HG02973 (cell line): ENCODE measurements at regions not wholly inside any gene's neighbourhood (a gene's known extent, or its start where the extent isn't known, plus 50 kb on each side); places are given as distances from the start of the nearest gene placed in this dataset.
"Not testable (repeated sequence)": the region's sequence is repeated elsewhere in the genome, so short reads cannot be mapped to it uniquely, and the experiment has no call there.

Source experiments
- ATAC-seq: cut with Tn5 transposase; IDR thresholded peaks from one replicate; pipeline ENCODE4 v1.9.1; 2021; ENCODE audit warnings: moderate library complexity; ENCODE audit not compliant: unreplicated experiment

- ATAC-seq = no peak
Measured at GRCh38 chr13:68846663-68847062, 1261.0 kb upstream of the ATXN8OS start.

DNA sequence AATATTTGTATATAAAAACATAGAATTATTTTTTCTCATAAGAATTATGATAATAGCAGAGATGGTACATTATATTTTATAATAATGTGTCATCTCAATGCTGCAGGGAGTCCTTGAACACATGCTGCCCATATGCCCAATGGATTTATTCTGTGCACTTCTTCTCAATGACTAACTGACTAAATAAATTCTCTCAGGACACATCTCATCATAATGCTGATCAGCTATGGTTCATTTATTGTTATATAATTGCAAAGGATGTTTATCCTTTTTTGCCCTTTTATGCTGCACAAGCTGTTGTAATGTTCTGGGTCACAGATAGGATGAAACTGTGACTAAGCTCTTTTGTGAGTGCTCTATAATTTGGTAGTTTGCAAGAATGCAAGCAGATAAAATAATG is 1273.3 kb upstream of the ATXN8OS start:
- ATAC-seq = no peak

GRCh38 chr13:68816715-68817114 is 1290.9 kb upstream of the ATXN8OS start:
- ATAC-seq = no peak

DNA sequence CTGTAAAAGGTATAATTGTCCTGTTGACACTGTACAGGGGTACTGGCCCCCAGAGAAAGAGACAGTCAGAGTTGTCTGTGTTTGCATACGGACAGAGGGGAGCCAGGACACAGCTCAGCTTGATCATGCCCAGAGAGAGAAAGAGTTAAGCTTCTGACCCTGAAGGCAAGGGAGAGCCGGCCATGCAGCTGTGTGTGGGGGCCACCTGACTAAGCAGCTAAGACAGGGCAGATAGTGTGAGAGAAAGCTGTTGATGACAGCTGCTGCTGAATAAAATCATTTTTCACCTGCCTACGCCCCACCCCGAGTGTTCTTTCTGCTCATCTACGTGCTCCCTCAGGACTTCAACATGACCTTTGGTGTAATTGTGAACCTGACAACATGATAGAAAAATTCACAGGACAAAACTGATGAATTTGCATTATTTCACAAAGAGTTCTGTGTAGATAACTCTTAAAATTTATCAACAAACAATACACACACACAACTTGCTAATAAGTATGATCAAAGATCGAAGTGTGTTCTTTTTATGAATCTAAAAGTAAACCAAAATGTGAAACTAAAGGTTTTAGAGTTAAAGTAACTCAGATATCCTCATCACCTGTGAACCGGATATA is 1294.3 kb upstream of the ATXN8OS start:
- ATAC-seq = no peak

GRCh38 chr13:68810660-68811059 is 1297.0 kb upstream of the ATXN8OS start:
- no peak for ATAC-seq

DNA sequence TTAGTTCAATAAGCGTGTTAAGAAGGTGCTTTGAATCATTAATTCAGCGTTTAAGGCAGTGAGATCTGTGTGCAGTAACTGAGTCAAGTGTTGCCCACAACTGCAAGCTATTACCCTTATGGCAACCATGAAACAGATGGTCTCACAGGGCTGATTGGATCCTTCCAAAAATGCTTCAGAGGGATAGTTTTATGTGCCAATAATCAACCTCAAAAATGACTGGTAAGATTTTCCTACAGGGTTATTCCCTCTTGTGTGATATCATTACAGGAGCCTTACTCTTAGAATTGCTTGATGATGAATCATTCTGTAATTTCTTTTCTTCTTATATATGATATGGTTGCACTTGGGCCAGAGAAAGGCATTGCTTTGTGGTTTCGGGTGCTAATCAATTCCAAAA is 1299.2 kb upstream of the ATXN8OS start:
- ATAC-seq = no peak

DNA sequence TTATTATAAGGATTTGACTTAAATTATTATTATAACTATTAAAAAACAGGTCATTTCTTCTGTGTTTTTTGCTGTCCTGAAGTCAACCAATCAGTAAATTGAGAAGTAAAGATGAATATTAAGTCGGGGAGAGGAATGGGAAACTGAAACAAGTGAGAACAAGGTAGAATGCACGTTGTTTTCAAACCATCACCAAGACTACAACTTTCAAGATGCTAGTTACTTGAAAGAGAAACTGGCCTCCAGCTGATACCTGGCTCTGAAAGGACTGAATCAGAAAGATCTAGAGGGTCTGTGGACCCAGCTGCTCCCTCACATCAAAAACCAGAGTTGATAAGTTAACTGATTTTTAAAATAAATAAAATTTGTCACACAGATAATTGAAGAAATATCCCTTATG is 1301.5 kb upstream of the ATXN8OS start:
- no peak for ATAC-seq

DNA sequence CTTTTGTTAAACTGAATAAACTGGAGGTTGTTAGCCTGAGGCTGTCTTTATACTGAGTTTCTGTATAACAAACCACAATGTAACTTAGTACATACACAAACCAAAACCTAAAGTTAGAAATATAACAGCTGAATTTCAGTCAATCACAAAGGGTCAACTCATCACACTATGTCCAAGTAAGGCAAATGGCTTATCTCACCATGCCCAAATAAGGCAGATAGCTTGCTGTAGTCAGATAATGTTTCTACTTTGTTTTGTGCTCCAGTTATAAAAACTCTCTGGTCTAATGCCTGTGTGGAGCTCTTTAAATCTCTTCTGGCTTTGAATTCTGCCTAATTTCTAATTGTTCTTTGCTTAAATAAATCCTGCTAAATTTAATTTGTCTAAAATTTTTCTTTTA is 1323.4 kb upstream of the ATXN8OS start:
- ATAC-seq = no peak

GRCh38 chr13:68759617-68760016 is 1348.0 kb upstream of the ATXN8OS start:
- ATAC-seq = no peak

- no peak for ATAC-seq
Measured at GRCh38 chr13:68749796-68750195, 1357.8 kb upstream of the ATXN8OS start.

- ATAC-seq = no peak
Measured at GRCh38 chr13:68748038-68748437, 1359.6 kb upstream of the ATXN8OS start.

DNA sequence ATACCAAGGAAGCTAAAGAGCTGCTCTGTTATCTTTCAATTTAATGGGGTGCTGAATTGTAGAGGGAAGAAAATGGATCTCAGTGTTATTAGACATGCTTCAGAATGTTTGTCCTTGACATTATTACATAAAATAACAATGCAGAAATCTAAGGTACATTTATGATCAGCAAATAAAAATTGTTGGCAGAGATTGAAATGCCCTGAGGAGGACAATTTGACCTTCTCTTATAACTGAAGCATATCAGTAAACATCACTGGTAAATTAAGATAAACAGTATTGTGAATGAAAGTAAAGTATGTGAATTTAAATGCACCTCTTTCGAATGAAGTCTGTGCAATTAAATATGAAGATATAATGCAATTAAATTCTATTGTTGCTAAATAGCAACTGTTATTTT is 1362.1 kb upstream of the ATXN8OS start:
- no peak for ATAC-seq

GRCh38 chr13:68736961-68737360 is 1370.7 kb upstream of the ATXN8OS start:
- no peak for ATAC-seq

DNA sequence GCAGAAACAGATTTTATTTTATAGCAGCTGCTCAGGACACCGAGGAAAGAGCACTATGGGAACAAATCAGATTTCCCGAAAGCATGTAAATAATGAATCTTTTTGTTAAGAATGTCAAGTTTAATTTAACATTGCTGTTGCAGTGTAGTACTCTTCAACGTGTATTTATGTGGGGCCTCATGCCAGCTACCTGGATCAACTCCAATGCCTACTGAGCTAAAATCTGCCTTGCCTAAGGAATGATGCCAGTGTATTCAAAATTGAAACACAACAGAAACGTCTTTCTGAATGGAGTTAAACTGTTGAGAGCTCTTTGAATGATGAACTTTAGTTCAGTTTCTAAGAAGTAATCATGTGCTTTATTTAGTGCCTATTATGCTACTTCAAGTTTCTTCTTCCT is 1379.8 kb upstream of the ATXN8OS start:
- ATAC-seq = no peak

- ATAC-seq = no peak
Measured at GRCh38 chr13:68727165-68727564, 1380.5 kb upstream of the ATXN8OS start.

GRCh38 chr13:68719815-68720214 is 1387.8 kb upstream of the ATXN8OS start:
- ATAC-seq = no peak

GRCh38 chr13:68715651-68716050 is 1392.0 kb upstream of the ATXN8OS start:
- ATAC-seq = no peak

DNA sequence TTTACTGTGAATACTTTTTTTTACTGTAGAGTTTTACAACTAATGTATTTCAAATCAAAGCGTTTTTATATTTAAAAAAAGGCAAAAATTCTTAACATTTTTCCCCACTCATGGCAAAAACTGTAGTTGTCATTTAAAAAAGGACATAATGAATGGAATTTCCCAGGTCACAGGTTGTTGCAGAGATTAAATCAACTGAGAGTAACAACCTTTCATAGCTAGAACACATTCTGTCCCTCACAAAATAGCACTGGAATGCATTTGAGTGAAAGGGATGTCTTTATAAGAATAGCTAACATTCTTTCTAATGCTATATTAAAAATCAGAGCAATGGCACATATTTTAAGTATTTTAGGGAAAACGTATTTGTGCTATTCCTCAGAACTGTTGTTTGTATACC is 1393.3 kb upstream of the ATXN8OS start:
- ATAC-seq = no peak

- no peak for ATAC-seq
Measured at GRCh38 chr13:68713394-68713793, 1394.2 kb upstream of the ATXN8OS start.

DNA sequence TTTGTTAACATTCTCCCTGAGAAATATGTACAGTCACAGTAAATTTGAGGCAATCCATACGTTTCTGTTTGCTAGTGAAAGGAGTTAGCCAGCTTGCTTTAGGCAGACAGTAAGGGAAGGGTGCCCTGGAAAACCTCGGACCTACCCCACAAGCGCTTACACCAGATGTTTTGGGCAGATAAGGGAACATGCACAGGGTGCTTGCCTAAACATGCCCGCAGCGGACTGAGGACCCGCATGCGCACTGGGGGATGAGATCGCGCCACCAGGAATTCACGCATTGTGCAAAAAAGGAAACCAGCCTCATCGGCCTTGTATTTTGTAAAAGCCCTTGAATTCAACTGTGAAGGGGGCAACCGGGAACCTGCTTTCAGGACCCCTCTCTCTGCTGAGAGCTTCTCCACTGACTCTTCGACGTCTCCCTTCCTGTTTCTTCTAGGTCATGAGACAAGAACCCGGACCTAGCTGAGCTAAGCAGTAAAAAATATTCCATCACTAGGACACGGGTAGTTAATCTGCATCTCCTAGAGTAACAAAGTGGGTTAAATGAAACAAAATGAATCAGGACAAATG is 1399.2 kb upstream of the ATXN8OS start:
- no peak for ATAC-seq

GRCh38 chr13:68706044-68706443 is 1401.6 kb upstream of the ATXN8OS start:
- not testable (repeated sequence) for ATAC-seq

DNA sequence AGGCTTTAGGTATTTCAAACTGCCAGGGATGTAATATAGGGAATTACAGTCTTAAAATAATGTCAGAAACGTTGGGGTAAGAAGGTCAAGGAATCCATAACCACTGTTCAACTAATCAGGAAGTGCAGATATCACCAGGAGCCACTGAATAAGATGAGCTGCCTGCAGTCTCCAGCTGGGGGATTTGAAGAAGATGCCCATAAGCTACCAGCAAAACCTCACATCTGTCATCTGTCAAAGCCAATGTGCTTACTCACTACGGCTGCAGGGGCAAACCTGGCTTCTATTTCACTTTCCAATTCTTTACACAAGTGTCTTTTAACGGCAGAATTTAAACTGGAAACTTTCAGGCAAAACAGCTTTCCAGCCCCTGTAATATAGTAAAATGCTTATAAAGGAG is 1410.1 kb upstream of the ATXN8OS start:
- no peak for ATAC-seq

DNA sequence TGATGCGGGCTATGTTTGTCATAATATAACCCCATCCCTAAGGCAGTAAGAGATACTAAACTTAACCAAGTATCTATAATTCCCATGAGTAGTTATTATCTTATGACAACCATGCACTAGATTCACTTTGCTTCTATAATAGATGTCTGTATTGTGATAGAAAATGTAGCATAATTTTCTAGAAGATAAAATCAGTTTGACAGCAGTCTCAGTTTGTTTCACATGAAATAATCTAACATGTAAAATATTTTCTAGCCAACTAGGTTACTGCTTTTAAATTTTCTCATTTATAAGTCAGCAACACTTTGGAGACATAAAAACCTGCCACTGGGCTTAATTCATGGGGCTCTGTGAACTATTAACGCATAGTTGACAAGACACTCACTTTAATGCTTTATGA is 1410.7 kb upstream of the ATXN8OS start:
- no peak for ATAC-seq
